CD8-positive, alpha-beta memory T cell (primary cell): ENCODE measurements at regions not wholly inside any gene's neighbourhood (a gene's known extent, or its start where the extent isn't known, plus 50 kb on each side); places are given as distances from the start of the nearest gene placed in this dataset.

Experiments used
- CTCF ChIA-PET: fragments of 350-600 bp; sonication (Branson Sonifier 250); formaldehyde crosslinking; loops from one replicate; lab custom pipeline; 2021; ENCODE audit warnings: antibody characterized with exemption; lab: Charles Lee
- POLR2A ChIA-PET: fragments of 350-600 bp; sonication (Branson Sonifier 250); formaldehyde crosslinking; loops from one replicate; lab custom pipeline; 2021; ENCODE audit warnings: antibody characterized with exemption; lab: Charles Lee
- DNase-seq, 5 donors: peaks; one replicate each; pipeline versions ENCODE4 v3.0.0 to v3.0.0-alpha.2; 2020 to 2022; ENCODE audit warnings: mixed read lengths in 1 of 5
- H3K27ac ChIP-seq: one replicate; pipeline ENCODE4 v1.7.0; 2013; ENCODE audit warnings: low read depth, mild to moderate bottlenecking, low read length, moderate library complexity
- H3K27me3 ChIP-seq: 2 replicates; pipeline ENCODE4 v1.7.0; 2013; ENCODE audit warnings: low read length, mild to moderate bottlenecking; ENCODE audit not compliant: insufficient read depth, poor library complexity, severe bottlenecking
- H3K36me3 ChIP-seq: 2 replicates; pipeline ENCODE4 v1.7.0; 2013; ENCODE audit warnings: mild to moderate bottlenecking, low read length, moderate library complexity; ENCODE audit not compliant: insufficient read depth
- H3K4me1 ChIP-seq: 2 replicates; pipeline ENCODE4 v1.7.0; 2013; ENCODE audit warnings: mild to moderate bottlenecking, low read length, moderate library complexity; ENCODE audit not compliant: insufficient read depth
- H3K4me3 ChIP-seq: 2 replicates; pipeline ENCODE4 v1.7.0; 2013; ENCODE audit warnings: mild to moderate bottlenecking, low read length
- H3K9me3 ChIP-seq: 2 replicates; pipeline ENCODE4 v1.7.0; 2013; ENCODE audit warnings: mild to moderate bottlenecking, low read length
- H3K27ac Mint-ChIP-seq, 8 donors: one replicate each; pipeline ENCODE4 v1.8.0; 2020 to 2021; ENCODE audit warnings: mixed read lengths in 8 of 8, mild to moderate bottlenecking in 6 of 8, inconsistent platforms in 3 of 8, moderate library complexity in 3 of 8
- H3K27me3 Mint-ChIP-seq, 2 donors: one replicate each; pipeline ENCODE4 v1.8.0; 2020 to 2021; ENCODE audit warnings: mixed read lengths in 2 of 2, mild to moderate bottlenecking in 1 of 2, moderate library complexity in 1 of 2
- H3K36me3 Mint-ChIP-seq, 3 donors: one replicate each; pipeline ENCODE4 v1.8.0; 2020 to 2021; ENCODE audit warnings: mixed read lengths in 3 of 3, inconsistent platforms in 1 of 3, mild to moderate bottlenecking in 1 of 3
- H3K4me1 Mint-ChIP-seq, 3 donors: one replicate each; pipeline ENCODE4 v1.8.0; 2020 to 2021; ENCODE audit warnings: mixed read lengths in 3 of 3, inconsistent platforms in 1 of 3, mild to moderate bottlenecking in 1 of 3
- H3K4me3 Mint-ChIP-seq, 7 donors: one replicate each; pipeline ENCODE4 v1.8.0; 2020 to 2021; ENCODE audit warnings: mixed read lengths in 7 of 7, mild to moderate bottlenecking in 6 of 7, moderate library complexity in 4 of 7, inconsistent platforms in 2 of 7
- H3K9me3 Mint-ChIP-seq, 5 donors: one replicate each; pipeline ENCODE4 v1.8.0; 2020 to 2022; ENCODE audit warnings: mixed read lengths in 5 of 5, mild to moderate bottlenecking in 3 of 5, moderate library complexity in 2 of 5, inconsistent platforms in 1 of 5

- Mint-ChIP-seq H3K27ac (no peak overlapping the region), H3K9me3 (no peaks in the 10 kb centered on the region), H3K4me1 (no peaks in the 10 kb centered on the region), H3K27me3 (peaks cover under 1 to 19% of the 10 kb centered on the region in 2 donors), H3K36me3 (no peaks in the 10 kb centered on the region), H3K4me3 (no peak overlapping the region)
- DNase-seq, result no peak
- Histone ChIP-seq H3K4me3 (no peak overlapping the region), H3K27me3 (no peaks in the 10 kb centered on the region), H3K4me1 (no peaks in the 10 kb centered on the region), H3K9me3 (no peaks in the 10 kb centered on the region), H3K36me3 (no peaks in the 10 kb centered on the region), H3K27ac (no peak overlapping the region)
- CTCF ChIA-PET, result no interaction called here
- POLR2A ChIA-PET, result no interaction called here
Observed at GRCh38 chr9:19650312-19650711, 138.5 kb downstream of the SLC24A2 start.

GRCh38 chr9:19649336-19650041 is 139.3 kb downstream of the SLC24A2 start:
- H3K9me3 ChIP-seq, result no peaks in the 10 kb centered on the region
- POLR2A ChIA-PET, result no interaction called here
- CTCF ChIA-PET, result no interaction called here
- H3K27me3 ChIP-seq, result no peaks in the 10 kb centered on the region
- Mint-ChIP-seq H3K27me3 (peaks cover 1 to 21% of the 10 kb centered on the region in 2 donors), H3K4me1 (no peaks in the 10 kb centered on the region), H3K36me3 (no peaks in the 10 kb centered on the region), H3K27ac (no peak overlapping the region), H3K9me3 (no peaks in the 10 kb centered on the region), H3K4me3 (no peak overlapping the region)
- no peak for DNase-seq
- H3K4me1 ChIP-seq, result no peaks in the 10 kb centered on the region
- no peak overlapping the region for H3K27ac ChIP-seq
- H3K36me3 ChIP-seq, result no peaks in the 10 kb centered on the region
- no peak overlapping the region for H3K4me3 ChIP-seq

GRCh38 chr9:19648672-19649071 is 140.2 kb downstream of the SLC24A2 start:
- Histone ChIP-seq H3K4me1 (no peaks in the 10 kb centered on the region), H3K4me3 (no peak overlapping the region), H3K36me3 (no peaks in the 10 kb centered on the region), H3K27me3 (no peaks in the 10 kb centered on the region), H3K9me3 (no peaks in the 10 kb centered on the region), H3K27ac (no peak overlapping the region)
- DNase-seq, result no peak
- H3K36me3 Mint-ChIP-seq, result no peaks in the 10 kb centered on the region
- POLR2A ChIA-PET, result no interaction called here
- peaks cover 1 to 21% of the 10 kb centered on the region in 2 donors for H3K27me3 Mint-ChIP-seq
- H3K4me1 Mint-ChIP-seq, result no peaks in the 10 kb centered on the region
- CTCF ChIA-PET, result no interaction called here
- H3K27ac Mint-ChIP-seq, result no peak overlapping the region
- H3K4me3 Mint-ChIP-seq, result no peak overlapping the region
- no peaks in the 10 kb centered on the region for H3K9me3 Mint-ChIP-seq

- no peaks in the 10 kb centered on the region for H3K27me3 ChIP-seq
- H3K36me3 ChIP-seq, result no peaks in the 10 kb centered on the region
- no peaks in the 10 kb centered on the region for H3K9me3 Mint-ChIP-seq
- POLR2A ChIA-PET, result no interaction called here
- no peak for DNase-seq
- H3K27me3 Mint-ChIP-seq, result peaks cover 1 to 19% of the 10 kb centered on the region in 2 donors
- no peak overlapping the region for H3K4me3 Mint-ChIP-seq
- H3K27ac Mint-ChIP-seq, result no peak overlapping the region
- no peaks in the 10 kb centered on the region for H3K4me1 Mint-ChIP-seq
- no peak overlapping the region for H3K27ac ChIP-seq
- no peaks in the 10 kb centered on the region for H3K36me3 Mint-ChIP-seq
- CTCF ChIA-PET, result no interaction called here
- no peak overlapping the region for H3K4me3 ChIP-seq
- H3K4me1 ChIP-seq, result no peaks in the 10 kb centered on the region
- no peaks in the 10 kb centered on the region for H3K9me3 ChIP-seq
Observed at GRCh38 chr9:19643875-19644274, 145.0 kb downstream of the SLC24A2 start.

- POLR2A ChIA-PET, result no interaction called here
Observed at GRCh38 chr9:19642256-19642655, 146.6 kb downstream of the SLC24A2 start.

GRCh38 chr9:19641046-19641445 is 147.8 kb downstream of the SLC24A2 start:
- CTCF ChIA-PET, result no interaction called here
- H3K27ac Mint-ChIP-seq, result no peak overlapping the region

More at GRCh38 chr9:19642256-19642655, 146.6 kb downstream of the SLC24A2 start:
- H3K27me3 ChIP-seq, result no peaks in the 10 kb centered on the region
- CTCF ChIA-PET, result no interaction called here
- H3K9me3 ChIP-seq, result no peaks in the 10 kb centered on the region
- Mint-ChIP-seq H3K4me3 (no peak overlapping the region), H3K9me3 (no peaks in the 10 kb centered on the region), H3K4me1 (no peaks in the 10 kb centered on the region), H3K27me3 (peaks cover 1 to 17% of the 10 kb centered on the region in 2 donors), H3K27ac (no peak overlapping the region), H3K36me3 (no peaks in the 10 kb centered on the region)
- no peak for DNase-seq
- no peaks in the 10 kb centered on the region for H3K36me3 ChIP-seq
- H3K4me3 ChIP-seq, result no peak overlapping the region
- H3K4me1 ChIP-seq, result no peaks in the 10 kb centered on the region
- no peak overlapping the region for H3K27ac ChIP-seq

GRCh38 chr9:19640014-19640413 is 148.8 kb downstream of the SLC24A2 start:
- Mint-ChIP-seq H3K36me3 (no peaks in the 10 kb centered on the region), H3K27me3 (peaks cover 0 to 3% of the 10 kb centered on the region in 2 donors), H3K4me1 (no peaks in the 10 kb centered on the region), H3K27ac (no peak overlapping the region), H3K4me3 (no peak overlapping the region), H3K9me3 (no peaks in the 10 kb centered on the region)
- no peaks in the 10 kb centered on the region for H3K36me3 ChIP-seq
- no peaks in the 10 kb centered on the region for H3K9me3 ChIP-seq
- no peak overlapping the region for H3K27ac ChIP-seq
- no peaks in the 10 kb centered on the region for H3K27me3 ChIP-seq
- CTCF ChIA-PET, result no interaction called here
- H3K4me3 ChIP-seq, result no peak overlapping the region
- no peak for DNase-seq
- no peaks in the 10 kb centered on the region for H3K4me1 ChIP-seq
- POLR2A ChIA-PET, result no interaction called here

More at GRCh38 chr9:19641046-19641445, 147.8 kb downstream of the SLC24A2 start:
- Mint-ChIP-seq H3K4me1 (no peaks in the 10 kb centered on the region), H3K9me3 (no peaks in the 10 kb centered on the region), H3K36me3 (no peaks in the 10 kb centered on the region), H3K27me3 (peaks cover 1 to 9% of the 10 kb centered on the region in 2 donors), H3K4me3 (no peak overlapping the region)
- no peak overlapping the region for H3K4me3 ChIP-seq
- POLR2A ChIA-PET, result no interaction called here
- no peaks in the 10 kb centered on the region for H3K9me3 ChIP-seq
- no peaks in the 10 kb centered on the region for H3K36me3 ChIP-seq
- no peaks in the 10 kb centered on the region for H3K27me3 ChIP-seq
- H3K27ac ChIP-seq, result no peak overlapping the region
- no peaks in the 10 kb centered on the region for H3K4me1 ChIP-seq
- DNase-seq, result no peak

GRCh38 chr9:19637084-19637483 is 151.8 kb downstream of the SLC24A2 start:
- ChIA-PET CTCF (no interaction called here), POLR2A (interaction anchor here (0.6 kb wide), 1 partner anchor 96 kb away, joined by 3 read pairs; no protein-coding TSS in a partner anchor)
- Mint-ChIP-seq H3K27me3 (peaks cover 0 to 2% of the 10 kb centered on the region in 2 donors), H3K27ac (no peak overlapping the region), H3K36me3 (no peaks in the 10 kb centered on the region), H3K4me1 (no peaks in the 10 kb centered on the region), H3K4me3 (no peak overlapping the region), H3K9me3 (no peaks in the 10 kb centered on the region)
- Histone ChIP-seq H3K4me3 (no peak overlapping the region), H3K27me3 (no peaks in the 10 kb centered on the region), H3K4me1 (no peaks in the 10 kb centered on the region), H3K36me3 (no peaks in the 10 kb centered on the region), H3K27ac (no peak overlapping the region), H3K9me3 (no peaks in the 10 kb centered on the region)
- no peak for DNase-seq
